ENCODE measurements at regions not wholly inside any gene's neighbourhood (a gene's known extent, or its start where the extent isn't known, plus 50 kb on each side); places are given as distances from the start of the nearest gene placed in this dataset.

GRCh38 chr17:13099089-13099735 lies 81.4 kb upstream of the ELAC2 start:
- TF ChIP-seq FOXP2 (optimal IDR thresholded peaks at IDR 0.05; ENCODE audit: borderline replicate concordance, extremely low read depth, extremely low read length, insufficient read depth) = no peak
- no peak for TF ChIP-seq TAF1 (IDR thresholded peaks at IDR 0.05; ENCODE audit: borderline replicate concordance, insufficient read depth, low read length)
- no peak for TF ChIP-seq REST (IDR thresholded peaks at IDR 0.05; ENCODE audit: insufficient read depth in 1 of 2, low read depth in 2 of 2, low read length in 2 of 2)
- TF ChIP-seq POLR2AphosphoS5 (IDR thresholded peaks at IDR 0.05; ENCODE audit: low read depth, low read length) = no peak
